GM12891 (cell line): ENCODE measurements at regions not wholly inside any gene's neighbourhood (a gene's known extent, or its start where the extent isn't known, plus 50 kb on each side); places are given as distances from the start of the nearest gene placed in this dataset.

ENCODE experiments used
- DNase-seq: peaks from one replicate; pipeline ENCODE4 v3.0.0; 2011; ENCODE audit warnings: low spot score; ENCODE audit not compliant: insufficient read length
- FAIRE-seq: peaks from 2 replicates; lab custom pipeline; 2011; peaks lifted over from hg19 to GRCh38; lab: Jason Lieb, UNC
- PAX5 ChIP-seq: IDR thresholded peaks from 2 replicates; pipeline ENCODE4 v1.6.1; 2011; ENCODE audit warnings: low read length, moderate library complexity, mild to moderate bottlenecking; ENCODE audit not compliant: insufficient read depth, severe bottlenecking
- POLR2A ChIP-seq: IDR thresholded peaks from 2 replicates; pipeline ENCODE4 v1.6.1; 2011; ENCODE audit warnings: low read depth, low read length, control low read depth
- POLR2AphosphoS5 ChIP-seq: IDR thresholded peaks from 2 replicates; pipeline ENCODE4 v1.6.1; 2011; ENCODE audit warnings: low read depth, low read length, control low read depth
- POU2F2 ChIP-seq: IDR thresholded peaks from 2 replicates; pipeline ENCODE4 v1.6.1; 2011; ENCODE audit warnings: low read depth, mild to moderate bottlenecking, control low read depth, low read length, moderate library complexity
- SPI1 ChIP-seq: IDR thresholded peaks from 2 replicates; pipeline ENCODE4 v1.6.1; 2011; ENCODE audit warnings: low read depth, low read length, control low read depth
- TAF1 ChIP-seq: IDR thresholded peaks from 2 replicates; pipeline ENCODE4 v1.6.1; 2011; ENCODE audit warnings: low read depth, low read length, control low read depth

DNA sequence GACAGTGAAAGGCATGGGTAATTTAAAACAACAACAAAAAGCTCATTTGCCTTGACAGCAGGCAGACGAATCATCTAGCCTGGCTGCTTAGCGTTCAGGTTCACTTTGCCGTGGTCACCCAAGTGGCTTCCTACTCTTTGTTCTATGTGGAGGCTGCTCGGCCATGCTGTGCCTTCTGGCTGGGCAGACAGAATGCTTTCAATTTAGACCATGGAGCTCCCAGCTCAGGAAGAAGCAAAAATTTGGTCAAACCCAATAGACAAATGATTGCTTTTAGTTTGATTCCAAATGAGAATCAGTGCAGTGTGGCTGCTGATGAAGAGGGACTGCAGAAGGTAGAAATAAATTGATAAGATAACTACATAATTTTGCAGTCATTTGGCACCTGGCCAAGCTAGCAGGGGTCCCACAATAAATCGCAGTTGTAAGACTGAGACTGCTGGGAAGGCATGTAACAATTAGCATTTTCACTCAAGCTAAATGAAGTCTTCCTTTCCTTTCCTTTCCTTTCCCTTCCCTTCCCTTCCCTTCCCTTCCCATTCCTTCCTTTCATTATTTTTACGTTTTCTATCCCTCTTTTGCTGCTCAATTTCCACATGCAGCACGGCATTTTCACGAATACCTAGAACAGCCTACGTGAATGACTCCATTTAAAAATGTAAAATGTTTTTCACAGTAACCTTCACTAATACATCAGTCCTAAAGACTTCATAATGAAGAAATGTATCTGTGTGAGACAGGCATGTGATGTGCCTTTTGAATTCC is 360.4 kb upstream of the TGFBR2 start:
- DNase-seq = no peak
- no peak for FAIRE-seq
- TF ChIP-seq PAX5 (no peak), POU2F2 (no peak), SPI1 (no peak), TAF1 (no peak), POLR2AphosphoS5 (no peak), POLR2A (no peak)

DNA sequence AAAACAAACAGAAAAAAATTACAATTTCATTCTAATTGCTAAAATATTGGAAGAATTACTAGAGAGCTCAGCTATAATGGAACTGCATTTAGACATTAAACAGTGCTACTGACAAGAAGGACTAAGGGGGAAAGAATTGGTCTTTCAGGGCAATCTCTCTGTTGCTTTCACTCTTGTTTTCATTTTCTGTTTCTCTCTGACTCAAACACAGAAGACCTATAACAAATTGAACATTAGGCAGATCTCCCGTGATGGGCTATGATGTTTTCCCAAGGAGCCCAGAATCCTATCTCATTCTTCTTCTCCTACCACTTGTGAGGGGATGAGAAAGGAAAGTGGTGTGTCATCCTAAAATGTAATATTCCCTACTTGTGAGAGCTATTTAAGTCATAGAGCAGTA is 358.0 kb upstream of the TGFBR2 start:
- no peak for FAIRE-seq
- TF ChIP-seq POLR2A (no peak), TAF1 (no peak), POU2F2 (no peak), SPI1 (no peak), POLR2AphosphoS5 (no peak), PAX5 (no peak)

DNA sequence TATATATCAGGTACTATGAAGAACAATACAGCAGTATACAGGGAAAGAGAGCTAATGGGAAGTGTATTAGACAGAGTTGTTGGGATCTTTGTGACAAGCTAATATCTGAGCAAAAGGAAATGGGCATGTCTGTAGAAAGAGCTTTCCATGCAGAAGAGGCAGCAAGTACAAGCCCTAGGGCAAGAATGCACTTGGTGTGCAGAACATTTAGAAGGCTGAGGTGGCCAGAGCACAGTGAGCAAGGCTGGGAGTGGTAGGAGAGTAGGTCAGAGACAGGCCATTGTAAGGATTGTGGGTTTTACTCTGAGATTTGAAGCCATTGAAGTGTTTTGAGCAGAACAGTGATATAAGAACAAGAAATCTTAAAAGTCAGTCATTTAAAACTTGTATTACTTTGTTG is 353.9 kb upstream of the TGFBR2 start:
- DNase-seq (no peak), FAIRE-seq (no peak)
- TF ChIP-seq TAF1 (no peak), POU2F2 (no peak), POLR2A (no peak), SPI1 (no peak), PAX5 (no peak), POLR2AphosphoS5 (no peak)

More for the DNA sequence above, 358.0 kb upstream of the TGFBR2 start:
- no peak for DNase-seq

DNA sequence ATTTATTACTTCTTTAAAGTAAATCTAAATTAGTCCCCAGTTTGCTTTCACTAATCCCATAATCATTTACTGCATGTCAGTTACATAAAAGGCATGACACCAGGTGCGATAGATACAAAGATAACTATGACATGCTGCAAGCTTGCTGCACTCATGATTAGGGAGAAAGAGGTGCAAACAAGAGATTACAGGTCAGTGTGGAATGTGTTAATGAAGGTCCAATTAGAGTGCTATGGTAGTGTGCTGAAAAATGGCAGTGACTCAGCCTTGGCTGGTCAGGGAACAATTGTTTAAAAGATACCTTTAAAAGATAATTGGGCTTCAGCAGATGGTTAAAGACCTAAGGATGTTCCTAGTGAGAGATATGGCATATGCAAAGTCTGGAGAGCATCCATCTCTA is 352.6 kb upstream of the TGFBR2 start:
- no peak for TF ChIP-seq POU2F2
- no peak for TF ChIP-seq SPI1
- TF ChIP-seq POLR2A = no peak
- no peak for DNase-seq
- no peak for FAIRE-seq

DNA sequence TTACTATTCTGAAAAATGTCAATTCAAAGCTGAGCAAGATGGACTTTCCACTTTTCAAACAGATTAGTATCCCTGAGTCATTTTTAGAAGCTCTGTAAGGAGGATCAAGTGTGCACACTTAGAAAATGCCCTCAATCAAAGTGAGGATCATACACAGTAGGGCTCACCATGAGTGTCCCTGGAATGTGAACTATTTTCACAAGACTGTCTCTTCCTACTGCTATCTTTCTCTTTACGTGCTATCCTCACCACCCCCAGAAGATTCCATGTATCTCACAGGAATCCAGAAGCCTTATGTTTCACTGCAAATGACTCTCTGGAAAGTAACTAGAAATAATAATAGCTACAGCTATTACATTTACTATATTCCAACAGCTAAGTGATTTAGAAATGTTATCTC is 349.9 kb upstream of the TGFBR2 start:
- TF ChIP-seq POU2F2 (no peak), SPI1 (no peak), POLR2AphosphoS5 (no peak), TAF1 (no peak), POLR2A (no peak), PAX5 (no peak)
- FAIRE-seq = no peak
- no peak for DNase-seq

DNA sequence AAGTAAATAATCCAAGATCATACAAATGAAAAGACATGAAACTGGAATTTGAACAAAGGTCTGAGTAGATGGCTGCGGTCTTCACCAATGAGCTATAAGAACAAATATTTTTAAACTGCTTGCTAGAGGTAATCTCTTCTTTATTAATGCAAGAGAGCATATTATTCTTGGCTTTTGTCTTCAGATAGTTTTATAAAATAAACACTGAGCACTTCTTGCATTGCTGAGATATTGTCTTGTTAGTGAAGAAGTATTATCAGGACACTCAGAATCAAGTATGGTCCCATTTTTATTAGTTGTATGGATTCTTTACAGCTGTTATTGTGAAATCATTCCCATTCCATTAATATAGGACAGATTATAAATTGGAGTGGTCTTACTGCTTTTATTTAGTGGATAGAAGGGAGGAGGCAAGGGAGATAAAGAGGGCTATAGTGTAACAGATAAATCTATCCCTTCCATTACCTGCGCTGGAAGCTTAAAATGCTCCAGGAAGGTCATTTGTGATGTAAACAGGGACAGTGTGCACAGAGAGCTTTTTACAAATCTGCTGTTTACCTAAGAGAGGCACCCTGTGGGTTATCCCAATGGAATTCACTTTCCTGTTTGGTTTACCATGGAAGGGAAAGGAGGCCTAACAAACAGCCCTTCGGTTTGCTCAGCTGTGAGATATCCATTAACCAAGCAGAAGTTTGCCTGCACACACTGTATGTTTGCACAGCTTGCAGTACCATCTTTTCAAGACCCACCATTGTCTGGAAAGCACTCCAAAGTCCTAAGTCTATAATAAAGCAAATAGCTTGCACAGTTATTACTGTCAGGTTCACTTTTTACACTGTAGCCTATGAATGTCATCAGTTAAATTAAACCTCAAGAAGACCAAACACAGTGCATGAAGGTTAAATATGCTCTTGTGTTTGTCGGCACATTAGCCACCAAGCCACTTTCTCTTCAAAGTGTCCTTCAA is 347.7 kb upstream of the TGFBR2 start:
- TF ChIP-seq SPI1 (no peak), POU2F2 (no peak), PAX5 (no peak), POLR2A (no peak), POLR2AphosphoS5 (no peak), TAF1 (no peak)
- DNase-seq (no peak), FAIRE-seq (no peak)

DNA sequence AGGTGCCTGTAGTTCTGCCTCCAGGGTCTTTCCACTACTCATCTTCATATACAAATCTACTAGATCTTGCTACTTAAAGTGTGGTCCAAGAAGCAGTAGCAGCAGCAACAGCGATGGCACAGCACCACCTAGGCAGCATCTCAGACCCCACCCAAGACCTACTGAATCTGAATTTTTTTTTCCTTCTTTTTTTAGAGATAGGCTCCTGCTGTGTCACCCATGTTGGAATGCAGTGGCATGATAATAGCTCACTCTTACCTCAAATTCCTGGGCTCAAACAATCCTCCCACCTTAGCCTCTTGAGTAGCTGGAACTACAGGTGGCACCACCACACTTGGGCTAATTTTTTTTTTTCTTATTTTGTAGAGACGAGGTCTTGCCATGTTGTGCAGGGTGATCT is 346.7 kb upstream of the TGFBR2 start:
- TF ChIP-seq POLR2A = no peak
- TF ChIP-seq POU2F2 = no peak
- TF ChIP-seq PAX5 = no peak
- TF ChIP-seq POLR2AphosphoS5 = no peak
- no peak for TF ChIP-seq TAF1
- no peak for TF ChIP-seq SPI1
- FAIRE-seq (no peak), DNase-seq (no peak)

DNA sequence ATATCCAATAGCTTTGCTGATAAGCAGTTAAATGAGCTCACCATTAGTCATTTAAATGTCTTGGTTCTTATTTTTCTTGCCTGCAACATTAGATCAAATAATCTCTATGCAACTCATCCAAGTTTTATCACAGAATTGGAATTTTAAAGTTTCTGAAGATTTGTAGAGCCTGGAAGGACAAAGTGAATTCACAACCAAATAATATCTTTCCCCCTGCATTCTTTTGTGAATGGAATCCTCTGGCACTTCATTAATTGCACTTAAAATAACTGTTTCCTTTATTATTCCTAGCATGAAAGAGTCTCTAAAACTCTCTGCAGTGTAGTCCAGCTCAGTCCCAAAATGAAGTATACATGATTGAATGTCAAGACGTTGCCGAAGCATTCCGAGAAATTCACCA is 345.6 kb upstream of the TGFBR2 start:
- DNase-seq (no peak), FAIRE-seq (no peak)
- no peak for TF ChIP-seq TAF1
- no peak for TF ChIP-seq PAX5
- no peak for TF ChIP-seq POLR2AphosphoS5
- TF ChIP-seq POU2F2 = no peak
- no peak for TF ChIP-seq POLR2A
- no peak for TF ChIP-seq SPI1

DNA sequence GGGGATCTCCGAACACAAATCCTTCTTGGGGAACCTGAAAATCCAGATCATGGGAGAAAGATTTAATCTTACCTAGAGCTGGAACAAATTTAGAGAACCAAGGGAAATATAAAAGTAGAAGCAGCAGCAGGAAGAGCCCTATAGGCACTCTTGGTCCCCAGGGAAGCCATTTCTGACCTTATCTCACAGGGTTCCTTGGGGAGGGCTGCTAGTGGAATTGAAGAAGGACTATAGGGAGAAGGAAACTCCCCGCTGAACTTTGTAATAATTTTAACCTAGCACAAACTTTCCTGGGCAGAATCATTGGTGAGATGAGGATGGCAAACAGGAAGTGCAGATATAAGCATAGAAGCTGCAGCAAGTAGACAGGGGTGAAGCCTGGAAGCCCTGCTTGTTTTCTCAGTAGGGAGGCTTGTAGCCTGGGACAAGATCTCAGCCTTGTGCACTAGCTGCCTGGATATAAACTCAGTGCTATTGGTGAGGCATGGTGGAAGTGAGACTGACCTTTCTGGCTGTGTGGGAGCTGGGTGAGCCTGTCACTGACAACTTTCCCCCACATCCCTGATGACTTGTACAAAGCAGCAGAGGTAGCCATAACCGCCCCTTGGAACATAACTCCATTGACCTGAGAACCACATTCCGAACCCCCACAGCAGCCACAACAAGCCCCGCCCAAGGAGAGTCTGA is 343.0 kb upstream of the TGFBR2 start:
- FAIRE-seq (no peak), DNase-seq (no peak)
- TF ChIP-seq TAF1 (no peak), POLR2A (no peak), POLR2AphosphoS5 (no peak), PAX5 (no peak), POU2F2 (no peak), SPI1 (no peak)
